ENCODE measurements at regions not wholly inside any gene's neighbourhood (a gene's known extent, or its start where the extent isn't known, plus 50 kb on each side); places are given as distances from the start of the nearest gene placed in this dataset.

DNA sequence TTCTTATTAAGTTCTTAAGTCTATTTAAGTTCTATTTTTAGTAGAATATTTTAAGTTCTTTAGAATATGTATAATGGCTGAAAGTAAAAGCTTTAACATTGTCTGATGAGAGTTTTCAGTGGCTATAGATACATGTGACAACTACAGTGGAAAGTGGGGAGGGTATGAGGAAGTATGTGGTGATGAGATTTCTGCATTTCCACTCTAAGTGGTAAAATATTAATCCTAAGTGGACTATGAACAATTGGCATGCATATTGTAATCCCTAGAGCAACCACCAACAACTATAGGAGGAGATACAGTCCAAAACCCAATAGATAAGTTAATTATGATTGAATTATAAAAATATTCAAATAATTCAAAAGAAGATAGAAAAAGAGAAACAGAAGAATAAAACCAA lies 183.6 kb downstream of the GADD45G start:
- CTCF ChIA-PET: no interaction called here
- TF ChIP-seq SP7 (tag by site-specific recombination; IDR thresholded peaks at IDR 0.05): no peak
- no peak for TF ChIP-seq KLF1 (tag by site-specific recombination; IDR thresholded peaks at IDR 0.05)
- TF ChIP-seq ZNF423 (tag by site-specific recombination; IDR thresholded peaks at IDR 0.05): no peak
- Histone ChIP-seq H3K9me3 (ENCODE audit: control insufficient read depth, insufficient read depth, low read depth, low read length) (no peaks in the 10 kb centered on the region), H3K36me3 (ENCODE audit: control insufficient read depth in 2 of 2, insufficient read depth in 1 of 2, low read length in 2 of 2) (no peaks in the 10 kb centered on the region), H3K4me3 (ENCODE audit: low read depth, low read length) (no peak overlapping the region), H3K4me1 (ENCODE audit: control insufficient read depth, insufficient read depth, low read length) (no peaks in the 10 kb centered on the region), H3K27ac (ENCODE audit: extremely low read depth, low read depth, low read length) (no peak overlapping the region)
- POLR2A ChIA-PET: no interaction called here

DNA sequence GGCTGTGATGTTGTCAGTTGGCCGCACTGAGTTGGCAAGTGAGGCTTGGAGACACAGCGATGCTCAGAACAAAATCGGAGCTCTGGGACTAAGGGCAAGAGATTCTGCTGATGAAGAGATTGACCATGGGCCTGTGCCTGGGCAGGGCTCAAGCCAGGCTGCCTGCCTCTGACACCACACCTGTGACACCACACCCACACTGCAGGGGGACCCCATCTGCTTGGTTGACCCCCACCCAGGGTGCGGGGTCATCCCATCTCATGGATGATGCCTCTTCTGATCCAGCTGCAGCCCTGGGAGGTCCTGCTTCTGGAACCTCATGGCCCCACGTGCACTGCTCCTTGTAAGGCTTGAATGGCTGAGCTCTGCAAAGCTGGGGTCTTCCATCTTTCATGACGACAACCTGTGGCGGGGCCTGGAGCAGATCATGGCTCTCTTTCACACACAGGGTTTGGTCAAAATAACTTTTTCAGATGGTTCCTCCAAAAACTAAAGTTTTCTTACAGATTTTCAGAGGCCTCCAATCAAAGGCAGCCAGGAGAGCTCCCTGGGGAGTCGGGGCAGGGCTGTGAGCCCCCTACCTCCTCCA lies 185.2 kb downstream of the GADD45G start:
- H3K4me1 ChIP-seq (ENCODE audit: control insufficient read depth, insufficient read depth, low read length): no peaks in the 10 kb centered on the region
- H3K9me3 ChIP-seq (ENCODE audit: control insufficient read depth, insufficient read depth, low read depth, low read length): no peaks in the 10 kb centered on the region
- ChIA-PET CTCF (interaction anchor here (0.6 kb wide), 2 partner anchors 22 to 190 kb away, joined by 3 to 4 read pairs; no protein-coding TSS in a partner anchor), POLR2A (no interaction called here)
- H3K36me3 ChIP-seq (ENCODE audit: control insufficient read depth in 2 of 2, insufficient read depth in 1 of 2, low read length in 2 of 2): no peaks in the 10 kb centered on the region
- H3K27ac ChIP-seq (ENCODE audit: extremely low read depth, low read depth, low read length): no peak overlapping the region
- H3K4me3 ChIP-seq (ENCODE audit: low read depth, low read length): no peak overlapping the region
- TF ChIP-seq ZNF175 (tag by site-specific recombination; IDR thresholded peaks at IDR 0.05): no peak
- TF ChIP-seq GLIS1 (tag by site-specific recombination; IDR thresholded peaks at IDR 0.05): peak; percentile 60

DNA sequence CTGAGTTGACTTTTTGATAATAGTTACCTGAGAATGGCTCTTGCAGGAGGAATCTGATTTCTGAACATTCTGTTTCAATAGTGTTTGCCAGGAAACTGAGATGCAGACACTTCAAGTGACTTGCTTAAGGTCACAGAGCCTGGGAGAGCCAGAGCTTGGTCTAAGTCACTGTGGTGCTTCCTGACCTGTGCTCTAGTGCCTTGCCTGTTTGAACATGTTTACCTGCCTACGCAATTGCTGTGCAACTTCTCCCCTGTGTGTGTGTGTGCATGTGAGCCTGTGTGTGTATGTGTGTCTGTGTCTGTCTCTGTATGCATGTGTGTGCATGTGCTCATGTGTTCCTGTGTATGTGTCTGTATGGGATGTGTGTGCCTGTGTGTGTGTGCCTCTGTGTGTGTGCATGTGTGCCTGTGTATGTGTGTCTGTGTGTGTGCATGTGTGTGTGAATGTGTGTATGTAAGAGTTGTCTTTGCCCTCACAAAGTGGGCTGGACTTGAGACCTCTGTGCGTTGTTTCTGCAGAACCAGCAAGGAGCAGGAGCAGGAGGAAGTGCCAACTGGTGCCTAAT lies 185.8 kb downstream of the GADD45G start:
- TF ChIP-seq, protein P1, sequence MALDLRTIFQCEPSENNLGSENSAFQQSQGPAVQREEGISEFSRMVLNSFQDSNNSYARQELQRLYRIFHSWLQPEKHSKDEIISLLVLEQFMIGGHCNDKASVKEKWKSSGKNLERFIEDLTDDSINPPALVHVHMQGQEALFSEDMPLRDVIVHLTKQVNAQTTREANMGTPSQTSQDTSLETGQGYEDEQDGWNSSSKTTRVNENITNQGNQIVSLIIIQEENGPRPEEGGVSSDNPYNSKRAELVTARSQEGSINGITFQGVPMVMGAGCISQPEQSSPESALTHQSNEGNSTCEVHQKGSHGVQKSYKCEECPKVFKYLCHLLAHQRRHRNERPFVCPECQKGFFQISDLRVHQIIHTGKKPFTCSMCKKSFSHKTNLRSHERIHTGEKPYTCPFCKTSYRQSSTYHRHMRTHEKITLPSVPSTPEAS (tag by site-specific recombination; IDR thresholded peaks at IDR 0.05): peak; percentile 90
- no peak for TF ChIP-seq TCF7L2 (IDR thresholded peaks at IDR 0.05; ENCODE audit: borderline replicate concordance, low read depth, low read length)
- Histone ChIP-seq H3K9me3 (ENCODE audit: control insufficient read depth, insufficient read depth, low read depth, low read length) (no peaks in the 10 kb centered on the region), H3K27ac (ENCODE audit: extremely low read depth, low read depth, low read length) (no peak overlapping the region), H3K4me1 (ENCODE audit: control insufficient read depth, insufficient read depth, low read length) (no peaks in the 10 kb centered on the region), H3K36me3 (ENCODE audit: control insufficient read depth in 2 of 2, insufficient read depth in 1 of 2, low read length in 2 of 2) (no peaks in the 10 kb centered on the region), H3K4me3 (ENCODE audit: low read depth, low read length) (no peak overlapping the region)
- ChIA-PET POLR2A (no interaction called here), CTCF (interaction anchor here (0.6 kb wide), 1 partner anchor 191 kb away, joined by 3 read pairs; no protein-coding TSS in a partner anchor)

DNA sequence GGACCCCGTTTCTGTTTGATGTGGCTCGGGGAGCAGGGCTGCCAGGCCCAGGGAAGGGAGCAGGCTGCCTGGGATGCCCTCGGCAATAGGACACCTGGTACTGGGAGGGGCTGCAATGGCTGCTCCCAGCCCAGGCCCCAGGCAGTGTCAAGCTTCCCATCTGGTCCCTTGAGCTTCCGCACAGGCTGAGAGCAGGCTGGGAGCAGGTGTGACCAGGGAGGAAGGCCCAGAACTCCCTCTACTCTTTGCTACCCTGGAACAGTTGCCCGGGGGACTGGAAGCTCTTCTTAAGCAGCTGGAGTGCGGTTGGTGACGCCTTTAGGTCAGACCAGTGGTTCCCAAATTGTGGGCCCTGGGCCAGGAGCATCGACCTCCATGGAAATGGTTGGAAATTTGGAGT lies 186.9 kb downstream of the GADD45G start:
- no peak for TF ChIP-seq ZNF416 (tag by site-specific recombination; IDR thresholded peaks at IDR 0.05)
- TF ChIP-seq, protein P2, sequence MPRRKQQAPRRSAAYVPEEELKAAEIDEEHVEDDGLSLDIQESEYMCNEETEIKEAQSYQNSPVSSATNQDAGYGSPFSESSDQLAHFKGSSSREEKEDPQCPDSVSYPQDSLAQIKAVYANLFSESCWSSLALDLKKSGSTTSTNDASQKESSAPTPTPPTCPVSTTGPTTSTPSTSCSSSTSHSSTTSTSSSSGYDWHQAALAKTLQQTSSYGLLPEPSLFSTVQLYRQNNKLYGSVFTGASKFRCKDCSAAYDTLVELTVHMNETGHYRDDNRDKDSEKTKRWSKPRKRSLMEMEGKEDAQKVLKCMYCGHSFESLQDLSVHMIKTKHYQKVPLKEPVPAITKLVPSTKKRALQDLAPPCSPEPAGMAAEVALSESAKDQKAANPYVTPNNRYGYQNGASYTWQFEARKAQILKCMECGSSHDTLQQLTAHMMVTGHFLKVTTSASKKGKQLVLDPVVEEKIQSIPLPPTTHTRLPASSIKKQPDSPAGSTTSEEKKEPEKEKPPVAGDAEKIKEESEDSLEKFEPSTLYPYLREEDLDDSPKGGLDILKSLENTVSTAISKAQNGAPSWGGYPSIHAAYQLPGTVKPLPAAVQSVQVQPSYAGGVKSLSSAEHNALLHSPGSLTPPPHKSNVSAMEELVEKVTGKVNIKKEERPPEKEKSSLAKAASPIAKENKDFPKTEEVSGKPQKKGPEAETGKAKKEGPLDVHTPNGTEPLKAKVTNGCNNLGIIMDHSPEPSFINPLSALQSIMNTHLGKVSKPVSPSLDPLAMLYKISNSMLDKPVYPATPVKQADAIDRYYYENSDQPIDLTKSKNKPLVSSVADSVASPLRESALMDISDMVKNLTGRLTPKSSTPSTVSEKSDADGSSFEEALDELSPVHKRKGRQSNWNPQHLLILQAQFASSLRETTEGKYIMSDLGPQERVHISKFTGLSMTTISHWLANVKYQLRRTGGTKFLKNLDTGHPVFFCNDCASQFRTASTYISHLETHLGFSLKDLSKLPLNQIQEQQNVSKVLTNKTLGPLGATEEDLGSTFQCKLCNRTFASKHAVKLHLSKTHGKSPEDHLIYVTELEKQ (tag by site-specific recombination; IDR thresholded peaks at IDR 0.05; ENCODE audit: borderline replicate concordance): no peak
- no peak for TF ChIP-seq ZNF629 (tag by site-specific recombination; IDR thresholded peaks at IDR 0.05)
- TF ChIP-seq ZNF138 (tag by site-specific recombination; IDR thresholded peaks at IDR 0.05; ENCODE audit: borderline replicate concordance): no peak
- no peak for TF ChIP-seq PRDM1 (tag by site-specific recombination; IDR thresholded peaks at IDR 0.05)
- TF ChIP-seq ZNF184 (tag by site-specific recombination; IDR thresholded peaks at IDR 0.05): no peak
- TF ChIP-seq ZNF830 (tag by site-specific recombination; IDR thresholded peaks at IDR 0.05; ENCODE audit: low read depth): no peak
- no peak for TF ChIP-seq ZNF24 (tag by site-specific recombination; IDR thresholded peaks at IDR 0.05)
- TF ChIP-seq ZBTB7A (tag by site-specific recombination; IDR thresholded peaks at IDR 0.05; ENCODE audit: low read depth): no peak
- TF ChIP-seq ZBTB21 (tag by site-specific recombination; IDR thresholded peaks at IDR 0.05): no peak
- CTCF ChIA-PET: no interaction called here
- Histone ChIP-seq H3K9me3 (ENCODE audit: control insufficient read depth, insufficient read depth, low read depth, low read length) (no peaks in the 10 kb centered on the region), H3K4me1 (ENCODE audit: control insufficient read depth, insufficient read depth, low read length) (no peaks in the 10 kb centered on the region), H3K4me3 (ENCODE audit: low read depth, low read length) (no peak overlapping the region), H3K27ac (ENCODE audit: extremely low read depth, low read depth, low read length) (no peak overlapping the region), H3K36me3 (ENCODE audit: control insufficient read depth in 2 of 2, insufficient read depth in 1 of 2, low read length in 2 of 2) (no peaks in the 10 kb centered on the region)
- POLR2A ChIA-PET: no interaction called here
